Ascending aorta (tissue), 2 donors: ENCODE measurements at regions not wholly inside any gene's neighbourhood (a gene's known extent, or its start where the extent isn't known, plus 50 kb on each side); places are given as distances from the start of the nearest gene placed in this dataset.

ENCODE experiments used
- DNase-seq, 2 donors: peaks; one replicate each; pipeline ENCODE4 v3.0.0-alpha.2; 2019; ENCODE audit warnings: low spot score in 2 of 2
- H3K27ac ChIP-seq, 2 donors: fragments of 200-600 bp; sonication (generic); one replicate each; pipeline ENCODE4 v1.5.1; 2016 to 2017; ENCODE audit warnings: mild to moderate bottlenecking in 1 of 2
- H3K27me3 ChIP-seq: fragments of 200-600 bp; sonication (generic); one replicate; pipeline ENCODE4 v1.5.1; 2017
- H3K36me3 ChIP-seq, 2 donors: fragments of 200-600 bp; sonication (generic); one replicate each; pipeline ENCODE4 v1.5.1; 2016
- H3K4me1 ChIP-seq, 2 donors: fragments of 200-600 bp; sonication (generic); one replicate each; pipeline ENCODE4 v1.5.1; 2016 to 2017; ENCODE audit warnings: mild to moderate bottlenecking in 1 of 2
- H3K4me3 ChIP-seq, 2 donors: fragments of 200-600 bp; sonication (generic); one replicate each; pipeline ENCODE4 v1.5.1; 2016 to 2017; ENCODE audit warnings: mild to moderate bottlenecking in 1 of 2
- H3K9me3 ChIP-seq, 2 donors: fragments of 200-600 bp; sonication (generic); one replicate each; pipeline ENCODE4 v1.5.1; 2016
- CTCF ChIP-seq, 3 experiments: fragments of 200-600 bp in 2 of 3; fragments of 450-650 bp in 1 of 3; sonication (generic) in 2 of 3; IDR thresholded peaks; one replicate each; pipeline ENCODE4 v1.5.1; 2016 to 2019; ENCODE audit warnings: antibody characterized with exemption in 3 of 3, mild to moderate bottlenecking in 1 of 3, moderate library complexity in 1 of 3
- intact Hi-C: fragments of 100-400 bp; cut with DNase I; formaldehyde crosslinking; loops from one replicate; pipeline ENCODE4 v1.15.1; 2023

- Histone ChIP-seq H3K4me1 (no peaks in the 10 kb centered on the region), H3K27ac (no peak overlapping the region), H3K36me3 (no peaks in the 10 kb centered on the region), H3K4me3 (no peak overlapping the region), H3K27me3 (no peaks in the 10 kb centered on the region), H3K9me3 (no peaks in the 10 kb centered on the region)
- TF ChIP-seq CTCF (IDR thresholded peaks at IDR 0.05): no peak
- DNase-seq: no peak
- intact Hi-C loops: no loop called here
Observed at GRCh38 chr16:88320947-88321634, 61.7 kb upstream of the ZNF469 start.

- Histone ChIP-seq H3K4me3 (no peak overlapping the region), H3K4me1 (no peaks in the 10 kb centered on the region), H3K36me3 (no peaks in the 10 kb centered on the region), H3K27me3 (no peaks in the 10 kb centered on the region), H3K27ac (no peak overlapping the region), H3K9me3 (no peaks in the 10 kb centered on the region)
- TF ChIP-seq CTCF (IDR thresholded peaks at IDR 0.05): no peak
- intact Hi-C loops: no loop called here
- DNase-seq: no peak
Observed at GRCh38 chr16:88321635-88322499, 60.9 kb upstream of the ZNF469 start.

GRCh38 chr16:88322500-88322970, 60.2 kb upstream of the ZNF469 start:
- no peak for TF ChIP-seq CTCF (IDR thresholded peaks at IDR 0.05)
- intact Hi-C loops: no loop called here
- Histone ChIP-seq H3K4me1 (no peaks in the 10 kb centered on the region), H3K4me3 (no peak overlapping the region), H3K27me3 (no peaks in the 10 kb centered on the region), H3K27ac (no peak overlapping the region), H3K9me3 (no peaks in the 10 kb centered on the region), H3K36me3 (no peaks in the 10 kb centered on the region)
- no peak for DNase-seq

- intact Hi-C loops: no loop called here
- H3K9me3 ChIP-seq: no peaks in the 10 kb centered on the region
- H3K27me3 ChIP-seq: no peaks in the 10 kb centered on the region
- no peak for DNase-seq
- no peak overlapping the region for H3K4me3 ChIP-seq
- TF ChIP-seq CTCF (IDR thresholded peaks at IDR 0.05): no peak
- H3K4me1 ChIP-seq: no peaks in the 10 kb centered on the region
- H3K36me3 ChIP-seq: no peaks in the 10 kb centered on the region
- H3K27ac ChIP-seq: no peak overlapping the region
Observed at GRCh38 chr16:88323041-88323440, 59.7 kb upstream of the ZNF469 start.

GRCh38 chr16:88323546-88324330, 59.0 kb upstream of the ZNF469 start:
- Histone ChIP-seq H3K4me1 (no peaks in the 10 kb centered on the region), H3K27ac (no peak overlapping the region), H3K9me3 (no peaks in the 10 kb centered on the region), H3K36me3 (no peaks in the 10 kb centered on the region), H3K4me3 (no peak overlapping the region), H3K27me3 (no peaks in the 10 kb centered on the region)
- TF ChIP-seq CTCF (IDR thresholded peaks at IDR 0.05): no peak
- DNase-seq: no peak
- intact Hi-C loops: no loop called here
